A673 (cell line): ENCODE measurements at regions not wholly inside any gene's neighbourhood (a gene's known extent, or its start where the extent isn't known, plus 50 kb on each side); places are given as distances from the start of the nearest gene placed in this dataset.

ENCODE experiments used
- CTCF ChIP-seq: fragments of 300-800, 200-600 bp; sonication (generic); conservative IDR thresholded peaks from 2 replicates; pipeline ENCODE4 v1.5.1; 2017; ENCODE audit warnings: low read depth, mild to moderate bottlenecking, antibody characterized with exemption, low read length, moderate library complexity, mixed read lengths
- EZH2 ChIP-seq: fragments of 200-600 bp; sonication (generic); IDR thresholded peaks from 2 replicates; pipeline ENCODE4 v1.6.1; 2017; ENCODE audit warnings: borderline replicate concordance, low read depth, mild to moderate bottlenecking, mixed read lengths, antibody characterized with exemption, low read length; ENCODE audit not compliant: poor library complexity, severe bottlenecking

- TF ChIP-seq CTCF (no peak), EZH2 (no peak)
Measured at GRCh38 chr1:95905818-95906395, 671.9 kb downstream of the RWDD3 start.
